Panc1 (cell line): ENCODE measurements at regions not wholly inside any gene's neighbourhood (a gene's known extent, or its start where the extent isn't known, plus 50 kb on each side); places are given as distances from the start of the nearest gene placed in this dataset.
"Not testable (repeated sequence)": the region's sequence is repeated elsewhere in the genome, so short reads cannot be mapped to it uniquely, and the experiment has no call there.

Experiments used
- CTCF ChIP-seq: fragments of 450-650 bp; IDR thresholded peaks from 2 replicates; pipeline ENCODE4 v1.5.1; 2017; ENCODE audit warnings: mild to moderate bottlenecking
- POLR2AphosphoS5 ChIP-seq: IDR thresholded peaks from 2 replicates; pipeline ENCODE4 v1.6.1; 2012; ENCODE audit warnings: mild to moderate bottlenecking, low read depth, low read length, moderate library complexity
- TCF7L2 ChIP-seq: IDR thresholded peaks from 2 replicates; pipeline ENCODE4 v1.6.1; 2011; ENCODE audit warnings: mild to moderate bottlenecking, low read depth, low read length, inconsistent platforms
- TF ChIP-seq, protein P1 (sequence below), 2 experiments: IDR thresholded peaks; 2 replicates each; pipeline ENCODE4 v1.6.1; 2011 to 2012; ENCODE audit warnings: low read depth in 2 of 2, control low read depth in 1 of 2, low read length in 1 of 2, mild to moderate bottlenecking in 1 of 2, moderate library complexity in 1 of 2; ENCODE audit not compliant: insufficient read depth in 1 of 2

GRCh38 chr16:29193248-29193574, 208.4 kb downstream of the LAT start:
- not testable (repeated sequence) for TF ChIP-seq CTCF, POLR2AphosphoS5, TCF7L2
- TF ChIP-seq, protein P1, sequence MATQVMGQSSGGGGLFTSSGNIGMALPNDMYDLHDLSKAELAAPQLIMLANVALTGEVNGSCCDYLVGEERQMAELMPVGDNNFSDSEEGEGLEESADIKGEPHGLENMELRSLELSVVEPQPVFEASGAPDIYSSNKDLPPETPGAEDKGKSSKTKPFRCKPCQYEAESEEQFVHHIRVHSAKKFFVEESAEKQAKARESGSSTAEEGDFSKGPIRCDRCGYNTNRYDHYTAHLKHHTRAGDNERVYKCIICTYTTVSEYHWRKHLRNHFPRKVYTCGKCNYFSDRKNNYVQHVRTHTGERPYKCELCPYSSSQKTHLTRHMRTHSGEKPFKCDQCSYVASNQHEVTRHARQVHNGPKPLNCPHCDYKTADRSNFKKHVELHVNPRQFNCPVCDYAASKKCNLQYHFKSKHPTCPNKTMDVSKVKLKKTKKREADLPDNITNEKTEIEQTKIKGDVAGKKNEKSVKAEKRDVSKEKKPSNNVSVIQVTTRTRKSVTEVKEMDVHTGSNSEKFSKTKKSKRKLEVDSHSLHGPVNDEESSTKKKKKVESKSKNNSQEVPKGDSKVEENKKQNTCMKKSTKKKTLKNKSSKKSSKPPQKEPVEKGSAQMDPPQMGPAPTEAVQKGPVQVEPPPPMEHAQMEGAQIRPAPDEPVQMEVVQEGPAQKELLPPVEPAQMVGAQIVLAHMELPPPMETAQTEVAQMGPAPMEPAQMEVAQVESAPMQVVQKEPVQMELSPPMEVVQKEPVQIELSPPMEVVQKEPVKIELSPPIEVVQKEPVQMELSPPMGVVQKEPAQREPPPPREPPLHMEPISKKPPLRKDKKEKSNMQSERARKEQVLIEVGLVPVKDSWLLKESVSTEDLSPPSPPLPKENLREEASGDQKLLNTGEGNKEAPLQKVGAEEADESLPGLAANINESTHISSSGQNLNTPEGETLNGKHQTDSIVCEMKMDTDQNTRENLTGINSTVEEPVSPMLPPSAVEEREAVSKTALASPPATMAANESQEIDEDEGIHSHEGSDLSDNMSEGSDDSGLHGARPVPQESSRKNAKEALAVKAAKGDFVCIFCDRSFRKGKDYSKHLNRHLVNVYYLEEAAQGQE (IDR thresholded peaks at IDR 0.05; ENCODE audit: insufficient read depth in 1 of 2, low read depth in 2 of 2, low read length in 1 of 2): not testable (repeated sequence)
